H1 (cell line): ENCODE measurements at regions not wholly inside any gene's neighbourhood (a gene's known extent, or its start where the extent isn't known, plus 50 kb on each side); places are given as distances from the start of the nearest gene placed in this dataset.

Source experiments
- TF ChIP-seq, protein P1 (sequence below): fragments of 300-600 bp; sonication (generic); IDR thresholded peaks from 2 replicates; pipeline ENCODE4 v1.7.1; 2012; ENCODE audit warnings: low read length, moderate library complexity, mild to moderate bottlenecking, inconsistent platforms; ENCODE audit not compliant: insufficient replicate concordance
- TF ChIP-seq, protein P2 (sequence below): IDR thresholded peaks from 2 replicates; pipeline ENCODE4 v1.6.1; 2011; ENCODE audit warnings: low read length, improper control_type of control experiment

DNA sequence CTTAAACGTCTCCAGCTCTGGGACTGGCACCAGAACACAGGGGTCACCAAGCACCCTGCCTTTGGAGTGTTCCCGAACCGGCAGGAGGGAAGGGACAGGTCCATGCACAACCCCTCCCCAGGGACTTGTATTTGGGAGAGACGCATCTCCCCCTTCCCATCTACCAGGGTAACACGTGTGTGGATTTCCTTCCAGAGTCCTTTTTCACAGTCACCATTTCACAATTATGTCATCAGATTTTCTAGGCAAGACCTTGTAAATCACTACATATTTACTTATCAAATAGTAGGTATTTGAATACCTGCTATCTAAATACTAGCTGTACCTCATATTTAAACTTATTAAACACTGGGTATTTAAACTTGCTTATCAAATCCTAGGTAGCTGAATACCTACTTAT, 57.4 kb upstream of the AJAP1 start (continued):
- TF ChIP-seq, protein P1, sequence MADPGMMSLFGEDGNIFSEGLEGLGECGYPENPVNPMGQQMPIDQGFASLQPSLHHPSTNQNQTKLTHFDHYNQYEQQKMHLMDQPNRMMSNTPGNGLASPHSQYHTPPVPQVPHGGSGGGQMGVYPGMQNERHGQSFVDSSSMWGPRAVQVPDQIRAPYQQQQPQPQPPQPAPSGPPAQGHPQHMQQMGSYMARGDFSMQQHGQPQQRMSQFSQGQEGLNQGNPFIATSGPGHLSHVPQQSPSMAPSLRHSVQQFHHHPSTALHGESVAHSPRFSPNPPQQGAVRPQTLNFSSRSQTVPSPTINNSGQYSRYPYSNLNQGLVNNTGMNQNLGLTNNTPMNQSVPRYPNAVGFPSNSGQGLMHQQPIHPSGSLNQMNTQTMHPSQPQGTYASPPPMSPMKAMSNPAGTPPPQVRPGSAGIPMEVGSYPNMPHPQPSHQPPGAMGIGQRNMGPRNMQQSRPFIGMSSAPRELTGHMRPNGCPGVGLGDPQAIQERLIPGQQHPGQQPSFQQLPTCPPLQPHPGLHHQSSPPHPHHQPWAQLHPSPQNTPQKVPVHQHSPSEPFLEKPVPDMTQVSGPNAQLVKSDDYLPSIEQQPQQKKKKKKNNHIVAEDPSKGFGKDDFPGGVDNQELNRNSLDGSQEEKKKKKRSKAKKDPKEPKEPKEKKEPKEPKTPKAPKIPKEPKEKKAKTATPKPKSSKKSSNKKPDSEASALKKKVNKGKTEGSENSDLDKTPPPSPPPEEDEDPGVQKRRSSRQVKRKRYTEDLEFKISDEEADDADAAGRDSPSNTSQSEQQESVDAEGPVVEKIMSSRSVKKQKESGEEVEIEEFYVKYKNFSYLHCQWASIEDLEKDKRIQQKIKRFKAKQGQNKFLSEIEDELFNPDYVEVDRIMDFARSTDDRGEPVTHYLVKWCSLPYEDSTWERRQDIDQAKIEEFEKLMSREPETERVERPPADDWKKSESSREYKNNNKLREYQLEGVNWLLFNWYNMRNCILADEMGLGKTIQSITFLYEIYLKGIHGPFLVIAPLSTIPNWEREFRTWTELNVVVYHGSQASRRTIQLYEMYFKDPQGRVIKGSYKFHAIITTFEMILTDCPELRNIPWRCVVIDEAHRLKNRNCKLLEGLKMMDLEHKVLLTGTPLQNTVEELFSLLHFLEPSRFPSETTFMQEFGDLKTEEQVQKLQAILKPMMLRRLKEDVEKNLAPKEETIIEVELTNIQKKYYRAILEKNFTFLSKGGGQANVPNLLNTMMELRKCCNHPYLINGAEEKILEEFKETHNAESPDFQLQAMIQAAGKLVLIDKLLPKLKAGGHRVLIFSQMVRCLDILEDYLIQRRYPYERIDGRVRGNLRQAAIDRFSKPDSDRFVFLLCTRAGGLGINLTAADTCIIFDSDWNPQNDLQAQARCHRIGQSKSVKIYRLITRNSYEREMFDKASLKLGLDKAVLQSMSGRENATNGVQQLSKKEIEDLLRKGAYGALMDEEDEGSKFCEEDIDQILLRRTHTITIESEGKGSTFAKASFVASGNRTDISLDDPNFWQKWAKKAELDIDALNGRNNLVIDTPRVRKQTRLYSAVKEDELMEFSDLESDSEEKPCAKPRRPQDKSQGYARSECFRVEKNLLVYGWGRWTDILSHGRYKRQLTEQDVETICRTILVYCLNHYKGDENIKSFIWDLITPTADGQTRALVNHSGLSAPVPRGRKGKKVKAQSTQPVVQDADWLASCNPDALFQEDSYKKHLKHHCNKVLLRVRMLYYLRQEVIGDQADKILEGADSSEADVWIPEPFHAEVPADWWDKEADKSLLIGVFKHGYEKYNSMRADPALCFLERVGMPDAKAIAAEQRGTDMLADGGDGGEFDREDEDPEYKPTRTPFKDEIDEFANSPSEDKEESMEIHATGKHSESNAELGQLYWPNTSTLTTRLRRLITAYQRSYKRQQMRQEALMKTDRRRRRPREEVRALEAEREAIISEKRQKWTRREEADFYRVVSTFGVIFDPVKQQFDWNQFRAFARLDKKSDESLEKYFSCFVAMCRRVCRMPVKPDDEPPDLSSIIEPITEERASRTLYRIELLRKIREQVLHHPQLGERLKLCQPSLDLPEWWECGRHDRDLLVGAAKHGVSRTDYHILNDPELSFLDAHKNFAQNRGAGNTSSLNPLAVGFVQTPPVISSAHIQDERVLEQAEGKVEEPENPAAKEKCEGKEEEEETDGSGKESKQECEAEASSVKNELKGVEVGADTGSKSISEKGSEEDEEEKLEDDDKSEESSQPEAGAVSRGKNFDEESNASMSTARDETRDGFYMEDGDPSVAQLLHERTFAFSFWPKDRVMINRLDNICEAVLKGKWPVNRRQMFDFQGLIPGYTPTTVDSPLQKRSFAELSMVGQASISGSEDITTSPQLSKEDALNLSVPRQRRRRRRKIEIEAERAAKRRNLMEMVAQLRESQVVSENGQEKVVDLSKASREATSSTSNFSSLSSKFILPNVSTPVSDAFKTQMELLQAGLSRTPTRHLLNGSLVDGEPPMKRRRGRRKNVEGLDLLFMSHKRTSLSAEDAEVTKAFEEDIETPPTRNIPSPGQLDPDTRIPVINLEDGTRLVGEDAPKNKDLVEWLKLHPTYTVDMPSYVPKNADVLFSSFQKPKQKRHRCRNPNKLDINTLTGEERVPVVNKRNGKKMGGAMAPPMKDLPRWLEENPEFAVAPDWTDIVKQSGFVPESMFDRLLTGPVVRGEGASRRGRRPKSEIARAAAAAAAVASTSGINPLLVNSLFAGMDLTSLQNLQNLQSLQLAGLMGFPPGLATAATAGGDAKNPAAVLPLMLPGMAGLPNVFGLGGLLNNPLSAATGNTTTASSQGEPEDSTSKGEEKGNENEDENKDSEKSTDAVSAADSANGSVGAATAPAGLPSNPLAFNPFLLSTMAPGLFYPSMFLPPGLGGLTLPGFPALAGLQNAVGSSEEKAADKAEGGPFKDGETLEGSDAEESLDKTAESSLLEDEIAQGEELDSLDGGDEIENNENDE, result no peak
- TF ChIP-seq, protein P2, sequence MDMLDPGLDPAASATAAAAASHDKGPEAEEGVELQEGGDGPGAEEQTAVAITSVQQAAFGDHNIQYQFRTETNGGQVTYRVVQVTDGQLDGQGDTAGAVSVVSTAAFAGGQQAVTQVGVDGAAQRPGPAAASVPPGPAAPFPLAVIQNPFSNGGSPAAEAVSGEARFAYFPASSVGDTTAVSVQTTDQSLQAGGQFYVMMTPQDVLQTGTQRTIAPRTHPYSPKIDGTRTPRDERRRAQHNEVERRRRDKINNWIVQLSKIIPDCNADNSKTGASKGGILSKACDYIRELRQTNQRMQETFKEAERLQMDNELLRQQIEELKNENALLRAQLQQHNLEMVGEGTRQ, result no peak
